Esophagus squamous epithelium (tissue), 5 donors: ENCODE measurements at regions not wholly inside any gene's neighbourhood (a gene's known extent, or its start where the extent isn't known, plus 50 kb on each side); places are given as distances from the start of the nearest gene placed in this dataset.

Source experiments
- DNase-seq: peaks from one replicate; lab custom pipeline; 2025; lab: John Stamatoyannopoulos, UW
- H3K27ac ChIP-seq, 4 donors: fragments of 200-600 bp; sonication (generic); one replicate each; pipeline ENCODE4 v1.5.1; 2016 to 2019; ENCODE audit warnings: mild to moderate bottlenecking in 1 of 4
- H3K27me3 ChIP-seq, 4 donors: fragments of 200-600 bp; sonication (generic); 1 replicate in 3 of 4; 2 replicates in 1 of 4; pipeline versions ENCODE4 v1.5.1 to v1.6.0; 2017 to 2021; ENCODE audit warnings: antibody characterized with exemption in 1 of 4
- H3K36me3 ChIP-seq, 3 donors: fragments of 200-600 bp; sonication (generic); one replicate each; pipeline ENCODE4 v1.5.1; 2016 to 2019
- H3K4me1 ChIP-seq, 3 donors: fragments of 200-600 bp; sonication (generic); one replicate each; pipeline ENCODE4 v1.5.1; 2017 to 2019
- H3K4me3 ChIP-seq, 4 donors: fragments of 200-600 bp; sonication (generic); 1 replicate in 3 of 4; 2 replicates in 1 of 4; pipeline ENCODE4 v1.5.1; 2016 to 2019; ENCODE audit warnings: mild to moderate bottlenecking in 2 of 4, moderate library complexity in 1 of 4
- H3K9me3 ChIP-seq, 3 donors: fragments of 200-600 bp; sonication (generic); one replicate each; pipeline ENCODE4 v1.5.1; 2016 to 2019
- CTCF ChIP-seq, 6 experiments: fragments of 450-650 bp in 4 of 6; fragments of 200-600 bp in 2 of 6; sonication (generic) in 2 of 6; IDR thresholded peaks; one replicate each; pipeline ENCODE4 v1.5.1; 2016 to 2019; ENCODE audit warnings: antibody characterized with exemption in 6 of 6, mild to moderate bottlenecking in 4 of 6, moderate library complexity in 4 of 6
- POLR2A ChIP-seq, 4 donors: fragments of 450-650 bp; IDR thresholded peaks; one replicate each; pipeline ENCODE4 v1.6.1; 2017; ENCODE audit warnings: antibody characterized with exemption in 4 of 4, mild to moderate bottlenecking in 4 of 4, moderate library complexity in 3 of 4
- WGBS, 2 donors: methylation state at CpG; one replicate each; pipeline ENCODE4 v1.1.5; 2018; 5-methylcytosine and 5-hydroxymethylcytosine counted together
- intact Hi-C: fragments of 100-400 bp; cut with DNase I; formaldehyde crosslinking; loops from one replicate; pipeline ENCODE4 v1.15.0; 2022
- donor health status: DM: yes; HTN: yes; CAD: no.

DNA sequence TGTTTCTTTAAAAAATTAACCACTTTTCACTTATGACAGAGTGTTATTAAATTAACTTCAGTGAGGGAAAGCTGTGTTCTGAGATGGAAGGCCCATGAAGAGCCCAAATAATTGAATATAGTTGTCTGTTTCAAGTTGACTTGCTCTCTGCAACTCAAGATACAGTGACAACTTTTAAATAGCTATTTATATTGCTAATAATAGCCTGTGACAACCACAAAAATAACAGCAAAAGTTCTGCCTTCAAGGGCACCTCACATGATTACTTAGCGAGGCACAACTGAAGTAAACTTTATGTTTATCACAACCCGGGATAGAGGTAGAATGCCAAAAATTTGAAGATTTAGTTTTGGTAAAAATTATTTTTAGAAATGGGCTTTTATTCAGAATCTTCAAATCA is 167.3 kb upstream of the SCN7A start:
- 64 to 66% methylated on average over 2 of the region's 2 CpGs for WGBS, 2 donors
- Histone ChIP-seq H3K4me3 (no peak overlapping the region), H3K36me3 (no peaks in the 10 kb centered on the region), H3K27ac (no peak overlapping the region), H3K27me3 (no peaks in the 10 kb centered on the region), H3K9me3 (no peaks in the 10 kb centered on the region), H3K4me1 (no peaks in the 10 kb centered on the region)
- no peak for DNase-seq
- TF ChIP-seq CTCF (IDR thresholded peaks at IDR 0.05) = no peak
- no peak for TF ChIP-seq POLR2A (IDR thresholded peaks at IDR 0.05)
- intact Hi-C loops = no loop called here

DNA sequence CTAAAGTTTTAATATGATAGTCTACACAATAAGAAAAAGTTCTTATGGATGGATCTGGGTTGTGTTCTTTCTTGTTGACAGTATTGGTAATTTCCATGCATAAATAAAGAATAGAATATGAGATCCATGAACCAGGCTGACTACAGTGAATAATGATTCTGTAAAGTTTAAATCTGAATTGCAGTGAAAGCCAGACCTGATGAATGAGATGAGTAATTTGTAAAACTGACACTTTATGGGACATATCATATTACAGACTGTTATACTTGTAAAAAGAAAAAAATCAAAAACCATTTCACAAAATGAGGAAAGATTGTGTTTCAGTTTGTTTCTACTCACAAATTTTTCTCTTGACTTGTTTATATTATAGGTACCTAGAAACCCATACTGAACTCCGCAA is 164.9 kb upstream of the SCN7A start:
- Histone ChIP-seq H3K27me3 (no peaks in the 10 kb centered on the region), H3K36me3 (no peaks in the 10 kb centered on the region), H3K27ac (no peak overlapping the region), H3K4me1 (no peaks in the 10 kb centered on the region), H3K9me3 (no peaks in the 10 kb centered on the region), H3K4me3 (no peak overlapping the region)
- TF ChIP-seq CTCF (IDR thresholded peaks at IDR 0.05) (no peak), POLR2A (IDR thresholded peaks at IDR 0.05) (no peak)
- WGBS, 2 donors = 62 to 71% methylated on average over 1 of the region's 1 CpG
- DNase-seq = no peak
- intact Hi-C loops = no loop called here

- no peak for DNase-seq
- no peak for TF ChIP-seq POLR2A (IDR thresholded peaks at IDR 0.05)
- no peak for TF ChIP-seq CTCF (IDR thresholded peaks at IDR 0.05)
- no peaks in the 10 kb centered on the region for H3K27me3 ChIP-seq
- H3K36me3 ChIP-seq = no peaks in the 10 kb centered on the region
- H3K9me3 ChIP-seq = no peaks in the 10 kb centered on the region
- 37 to 56% methylated on average over 4 of the region's 4 CpGs for WGBS, 2 donors
- H3K4me1 ChIP-seq = no peaks in the 10 kb centered on the region
- intact Hi-C loops = no loop called here
- H3K4me3 ChIP-seq = no peak overlapping the region
- H3K27ac ChIP-seq = no peak overlapping the region
Measured at GRCh38 chr2:166653185-166653813, 159.2 kb upstream of the SCN7A start.

GRCh38 chr2:166651991-166652390 is 157.9 kb upstream of the SCN7A start:
- Histone ChIP-seq H3K36me3 (no peaks in the 10 kb centered on the region), H3K4me3 (no peak overlapping the region), H3K9me3 (no peaks in the 10 kb centered on the region), H3K4me1 (no peaks in the 10 kb centered on the region), H3K27ac (no peak overlapping the region), H3K27me3 (no peaks in the 10 kb centered on the region)
- intact Hi-C loops = no loop called here
- no peak for TF ChIP-seq CTCF (IDR thresholded peaks at IDR 0.05)
- no peak for TF ChIP-seq POLR2A (IDR thresholded peaks at IDR 0.05)
- no peak for DNase-seq

GRCh38 chr2:166651080-166651675 is 157.1 kb upstream of the SCN7A start:
- H3K27me3 ChIP-seq = no peaks in the 10 kb centered on the region
- H3K4me3 ChIP-seq = no peak overlapping the region
- intact Hi-C loops = no loop called here
- no peak for DNase-seq
- H3K4me1 ChIP-seq = no peaks in the 10 kb centered on the region
- WGBS, 2 donors = 30 to 38% methylated on average over 4 of the region's 4 CpGs
- H3K36me3 ChIP-seq = no peaks in the 10 kb centered on the region
- no peaks in the 10 kb centered on the region for H3K9me3 ChIP-seq
- H3K27ac ChIP-seq = no peak overlapping the region
- TF ChIP-seq CTCF (IDR thresholded peaks at IDR 0.05) = no peak
- TF ChIP-seq POLR2A (IDR thresholded peaks at IDR 0.05) = no peak
